Stomach (tissue), 8 donors: ENCODE measurements at regions not wholly inside any gene's neighbourhood (a gene's known extent, or its start where the extent isn't known, plus 50 kb on each side); places are given as distances from the start of the nearest gene placed in this dataset.

Experiments
- DNase-seq, 2 donors: peaks; one replicate each; pipeline versions ENCODE4 v3.0.0 to v3.0.0-alpha.2; 2013 to 2019
- H3K27ac ChIP-seq, 5 donors: fragments of 200-600 bp in 4 of 5; sonication (generic) in 4 of 5; one replicate each; pipeline ENCODE4 v1.5.1; 2013 to 2019; ENCODE audit warnings: mild to moderate bottlenecking in 1 of 5, moderate library complexity in 1 of 5
- H3K27me3 ChIP-seq, 3 donors: fragments of 200-600 bp; sonication (generic); one replicate each; pipeline ENCODE4 v1.5.1; 2017 to 2019; ENCODE audit warnings: mixed run types in 1 of 3
- H3K36me3 ChIP-seq, 4 donors: fragments of 200-600 bp; sonication (generic); 1 replicate in 3 of 4; 2 replicates in 1 of 4; pipeline ENCODE4 v1.5.1; 2016 to 2019
- H3K4me1 ChIP-seq, 4 donors: fragments of 200-600 bp; sonication (generic); one replicate each; pipeline ENCODE4 v1.5.1; 2016 to 2019
- H3K4me3 ChIP-seq, 4 donors: fragments of 200-600 bp; sonication (generic) in 3 of 4; one replicate each; pipeline ENCODE4 v1.5.1; 2016 to 2019; ENCODE audit warnings: mild to moderate bottlenecking in 1 of 4
- H3K9me3 ChIP-seq, 4 donors: fragments of 200-600 bp; sonication (generic); one replicate each; pipeline ENCODE4 v1.5.1; 2016 to 2019
- CTCF ChIP-seq, 7 experiments: fragments of 450-650 bp in 4 of 7; fragments of 200-600 bp in 3 of 7; sonication (generic) in 3 of 7; IDR thresholded peaks; one replicate each; pipeline ENCODE4 v1.5.1; 2016 to 2019; ENCODE audit warnings: antibody characterized with exemption in 7 of 7, control low read depth in 2 of 7, mild to moderate bottlenecking in 1 of 7
- EP300 ChIP-seq: sonication (generic); formaldehyde crosslinking; IDR thresholded peaks from one replicate; pipeline ENCODE4 v1.6.1; 2017; ENCODE audit warnings: antibody characterized with exemption
- POLR2A ChIP-seq, 4 donors: fragments of 450-650 bp; IDR thresholded peaks; one replicate each; pipeline ENCODE4 v1.6.1; 2016; ENCODE audit warnings: antibody characterized with exemption in 4 of 4, control low read depth in 2 of 4, mild to moderate bottlenecking in 1 of 4, moderate library complexity in 1 of 4
- POLR2AphosphoS5 ChIP-seq, 3 donors: sonication (generic); formaldehyde crosslinking; IDR thresholded peaks; one replicate each; pipeline ENCODE4 v1.6.1; 2016; ENCODE audit warnings: antibody characterized with exemption in 3 of 3
- WGBS, 5 donors: extraction: QIAGEN DNeasy Blood & Tissue Kit in 3 of 5; methylation state at CpG; one replicate each; pipeline versions ENCODE4 v1.1.5 to v1.1.7; 2013 to 2018; 5-methylcytosine and 5-hydroxymethylcytosine counted together
- intact Hi-C: fragments of 100-400 bp; cut with DNase I; formaldehyde crosslinking; loops from one replicate; pipeline ENCODE4 v1.15.1; 2023; ENCODE audit warnings: low total_unique reads
- donor health status: healthy with polysubstance abuse.
- donor health status: Bipolar disorder and iron deficiency.
- donor health status: healthy.

DNA sequence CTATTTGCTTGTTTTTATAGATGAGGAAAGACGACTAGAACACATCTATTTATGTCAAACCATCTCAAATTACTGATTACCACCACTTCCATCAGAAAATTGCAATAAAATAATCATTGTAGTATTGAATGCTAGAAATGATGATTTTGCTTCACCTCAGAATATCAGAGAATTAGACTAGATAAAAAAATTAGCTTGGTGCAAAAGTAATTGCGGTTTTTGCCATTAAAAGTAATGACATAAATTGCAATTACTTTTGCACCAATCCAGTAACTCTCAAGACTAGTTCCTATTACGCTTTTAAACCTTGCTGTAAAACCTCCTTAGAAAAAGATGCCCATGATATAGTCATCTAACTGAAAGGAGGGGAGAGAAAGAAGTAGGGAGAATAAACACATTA is 556.7 kb upstream of the GRIN3A start:
- Histone ChIP-seq H3K36me3 (no peaks in the 10 kb centered on the region), H3K4me3 (no peak overlapping the region), H3K4me1 (no peaks in the 10 kb centered on the region), H3K27me3 (no peaks in the 10 kb centered on the region), H3K9me3 (no peaks in the 10 kb centered on the region), H3K27ac (no peak overlapping the region)
- TF ChIP-seq CTCF (IDR thresholded peaks at IDR 0.05): no peak
- WGBS, 5 donors: 64 to 69% (median 68%) methylated on average over 3 of the region's 3 CpGs
- intact Hi-C loops: no loop called here
- no peak for DNase-seq

DNA sequence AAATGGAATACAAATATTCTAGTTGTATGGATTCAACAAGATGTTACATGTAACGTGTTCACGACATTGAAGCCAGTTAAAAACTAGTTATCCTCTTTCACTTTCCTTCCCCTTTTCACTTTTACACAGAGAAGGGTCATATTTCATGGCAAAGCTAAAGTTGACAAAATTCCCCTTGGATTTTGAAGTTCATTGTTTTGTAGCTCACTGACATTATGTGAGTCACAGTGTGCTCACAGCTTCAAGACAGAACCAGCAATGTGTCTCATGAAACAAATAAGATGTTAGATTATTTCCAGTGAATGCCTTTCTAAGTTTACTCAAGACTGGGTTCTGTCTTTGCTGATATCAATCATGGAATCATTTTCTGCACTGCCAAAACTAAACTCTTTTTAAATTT is 535.5 kb upstream of the GRIN3A start:
- no peaks in the 10 kb centered on the region for H3K36me3 ChIP-seq
- no peak overlapping the region for H3K27ac ChIP-seq
- intact Hi-C loops: no loop called here
- TF ChIP-seq EP300 (no peak), POLR2A (IDR thresholded peaks at IDR 0.05) (no peak), CTCF (IDR thresholded peaks at IDR 0.05) (no peak), POLR2AphosphoS5 (IDR thresholded peaks at IDR 0.05) (no peak)
- no peaks in the 10 kb centered on the region for H3K9me3 ChIP-seq
- no peak overlapping the region for H3K4me3 ChIP-seq
- WGBS, 5 donors: 54 to 68% (median 66%) methylated on average over 2 of the region's 2 CpGs
- no peaks in the 10 kb centered on the region for H3K27me3 ChIP-seq
- DNase-seq: peak in 1 of 2 donors; percentile 5
- H3K4me1 ChIP-seq: no peaks in the 10 kb centered on the region

- H3K27ac ChIP-seq: no peak overlapping the region
- DNase-seq: no peak
- TF ChIP-seq POLR2A (IDR thresholded peaks at IDR 0.05) (no peak), POLR2AphosphoS5 (IDR thresholded peaks at IDR 0.05) (no peak), EP300 (no peak), CTCF (IDR thresholded peaks at IDR 0.05) (no peak)
- no peaks in the 10 kb centered on the region for H3K36me3 ChIP-seq
- WGBS, 5 donors: 37 to 57% (median 49%) methylated on average over 3 of the region's 3 CpGs
- H3K4me3 ChIP-seq: no peak overlapping the region
- no peaks in the 10 kb centered on the region for H3K27me3 ChIP-seq
- no peaks in the 10 kb centered on the region for H3K9me3 ChIP-seq
- no peaks in the 10 kb centered on the region for H3K4me1 ChIP-seq
- intact Hi-C loops: no loop called here
These were observed 514.7 kb upstream of the GRIN3A start for GRCh38 chr9:102253099-102253498.

- TF ChIP-seq POLR2AphosphoS5 (IDR thresholded peaks at IDR 0.05) (no peak), EP300 (no peak), CTCF (IDR thresholded peaks at IDR 0.05) (no peak), POLR2A (IDR thresholded peaks at IDR 0.05) (no peak)
- no peaks in the 10 kb centered on the region for H3K36me3 ChIP-seq
- no peak overlapping the region for H3K27ac ChIP-seq
- 73 to 85% (median 80%) methylated on average over 4 of the region's 4 CpGs for WGBS, 5 donors
- H3K4me1 ChIP-seq: no peaks in the 10 kb centered on the region
- H3K4me3 ChIP-seq: no peak overlapping the region
- no peak for DNase-seq
- H3K9me3 ChIP-seq: no peaks in the 10 kb centered on the region
- intact Hi-C loops: no loop called here
- no peaks in the 10 kb centered on the region for H3K27me3 ChIP-seq
These were observed 506.5 kb upstream of the GRIN3A start for GRCh38 chr9:102244916-102245315.

DNA sequence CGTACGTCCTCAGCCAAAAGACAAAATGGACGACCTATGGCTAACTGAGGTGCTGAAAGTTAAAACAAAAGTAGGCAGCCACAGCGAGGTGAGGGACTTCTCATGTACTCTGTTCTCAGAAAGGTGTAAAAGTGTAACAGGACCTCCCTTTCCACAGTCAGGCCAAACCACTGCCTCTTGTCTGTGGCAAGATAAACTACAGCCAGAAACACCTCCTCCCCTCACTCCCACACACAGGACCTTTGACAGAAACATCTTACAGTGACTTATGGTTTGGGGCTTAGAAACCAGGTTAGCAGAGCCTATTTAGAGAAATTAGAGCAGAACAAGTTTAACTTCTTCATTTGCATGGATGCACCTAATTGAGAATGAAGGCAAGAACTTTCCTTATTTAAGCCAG is 499.1 kb upstream of the GRIN3A start:
- intact Hi-C loops: no loop called here
- Histone ChIP-seq H3K36me3 (no peaks in the 10 kb centered on the region), H3K4me3 (no peak overlapping the region), H3K27ac (no peak overlapping the region), H3K9me3 (no peaks in the 10 kb centered on the region), H3K4me1 (no peaks in the 10 kb centered on the region), H3K27me3 (no peaks in the 10 kb centered on the region)
- 67 to 79% (median 73%) methylated on average over 4 of the region's 4 CpGs for WGBS, 5 donors
- TF ChIP-seq POLR2A (IDR thresholded peaks at IDR 0.05): no peak
- no peak for TF ChIP-seq EP300
- DNase-seq: no peak
